ENCODE measurements at regions not wholly inside any gene's neighbourhood (a gene's known extent, or its start where the extent isn't known, plus 50 kb on each side); places are given as distances from the start of the nearest gene placed in this dataset.

GRCh38 chr4:117691572-117692351 lies 342.5 kb upstream of the NDST3 start:
- H3K4me1 ChIP-seq, result no peaks in the 10 kb centered on the region
- POLR2A ChIA-PET, result no interaction called here
- FAIRE-seq, result no peak
- no peak overlapping the region for H3K27ac ChIP-seq
- H3K4me3 ChIP-seq, result no peak overlapping the region
- no peaks in the 10 kb centered on the region for H3K9me3 ChIP-seq
- CTCF ChIA-PET, result no interaction called here
- no peak overlapping the region for H3K4me2 ChIP-seq
- WGBS (ENCODE audit: missing lambda C conversion rate), result 11% methylated on average over 4 of the region's 7 CpGs
- no peak for ATAC-seq
- no peak for DNase-seq (ENCODE audit: low read depth in 1 of 2, low spot score in 1 of 2)
- TF ChIP-seq ELK1 (IDR thresholded peaks at IDR 0.05; ENCODE audit: low read depth, low read length) (no peak), NPAS2 (CRISPR knock-in tag; IDR thresholded peaks at IDR 0.05; ENCODE audit: borderline replicate concordance) (no peak), NFE2L2 (conservative IDR thresholded peaks at IDR 0.05; ENCODE audit: low read length) (no peak), FOSL2 (IDR thresholded peaks at IDR 0.05) (no peak), FOSL2 (CRISPR knock-in tag; IDR thresholded peaks at IDR 0.05) (no peak), ZNF302 (CRISPR knock-in tag; IDR thresholded peaks at IDR 0.05) (no peak)

DNA sequence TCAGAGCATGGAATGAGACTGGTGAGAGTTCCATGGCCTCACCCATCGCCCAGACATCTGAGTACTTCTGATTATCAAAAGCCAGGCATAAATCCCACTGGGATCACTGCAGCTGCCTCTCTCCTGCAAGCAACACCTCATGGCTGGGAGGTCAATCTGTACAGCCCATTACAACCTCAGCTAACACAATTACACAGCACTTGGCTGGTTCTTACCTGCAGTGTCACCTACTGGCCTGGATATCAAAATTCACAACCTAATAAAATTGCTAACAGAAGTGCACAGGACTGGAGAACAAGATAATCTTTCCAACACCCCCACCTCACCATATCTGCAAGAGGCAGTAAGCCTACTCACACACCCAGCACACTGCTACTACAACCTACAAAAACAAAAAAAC lies 341.7 kb upstream of the NDST3 start:
- no peak overlapping the region for H3K4me2 ChIP-seq
- ChIA-PET CTCF (no interaction called here), POLR2A (no interaction called here)
- H3K9me3 ChIP-seq, result no peaks in the 10 kb centered on the region
- WGBS (ENCODE audit: missing lambda C conversion rate), result no CpG with 5 or more reads among the region's 1 CpG
- H3K4me3 ChIP-seq, result no peak overlapping the region
- ATAC-seq, result no peak
- H3K4me1 ChIP-seq, result no peaks in the 10 kb centered on the region
- no peak for TF ChIP-seq CBX2 (IDR thresholded peaks at IDR 0.05; ENCODE audit: borderline replicate concordance, low read depth)
- no peak overlapping the region for H3K27ac ChIP-seq
- FAIRE-seq, result no peak
- no peak for DNase-seq (ENCODE audit: low read depth in 1 of 2, low spot score in 1 of 2)

GRCh38 chr4:117699595-117699994 lies 334.7 kb upstream of the NDST3 start:
- WGBS (ENCODE audit: missing lambda C conversion rate), result 6% methylated on average over 2 of the region's 2 CpGs

More at GRCh38 chr4:117699595-117699994, 334.7 kb upstream of the NDST3 start:
- Histone ChIP-seq H3K9me3 (no peaks in the 10 kb centered on the region), H3K4me3 (no peak overlapping the region), H3K4me1 (no peaks in the 10 kb centered on the region), H3K4me2 (no peak overlapping the region), H3K27ac (no peak overlapping the region)
- ATAC-seq, result no peak
- TF ChIP-seq SMC3 (IDR thresholded peaks at IDR 0.05) (no peak), FOSL2 (IDR thresholded peaks at IDR 0.05) (no peak), FOSL2 (CRISPR knock-in tag; IDR thresholded peaks at IDR 0.05) (no peak), E2F6 (IDR thresholded peaks at IDR 0.05; ENCODE audit: borderline replicate concordance, low read depth) (no peak), RARB (CRISPR knock-in tag; IDR thresholded peaks at IDR 0.05) (no peak), PHF8 (IDR thresholded peaks at IDR 0.05; ENCODE audit: borderline replicate concordance, low read depth) (no peak), TP53 (CRISPR knock-in tag; IDR thresholded peaks at IDR 0.05) (no peak), ESRRA (IDR thresholded peaks at IDR 0.05; ENCODE audit: borderline replicate concordance, low read length) (no peak), CBX8 (IDR thresholded peaks at IDR 0.05) (no peak), RAD21 (conservative IDR thresholded peaks at IDR 0.05 in 1 of 2, IDR thresholded peaks at IDR 0.05 in 1 of 2) (no peak), KDM5A (IDR thresholded peaks at IDR 0.05) (no peak), HES2 (IDR thresholded peaks at IDR 0.05) (no peak), FOXS1 (CRISPR knock-in tag; IDR thresholded peaks at IDR 0.05) (no peak), RNF2 (IDR thresholded peaks at IDR 0.05; ENCODE audit: borderline replicate concordance, low read depth) (no peak)
- TF ChIP-seq, protein P1, sequence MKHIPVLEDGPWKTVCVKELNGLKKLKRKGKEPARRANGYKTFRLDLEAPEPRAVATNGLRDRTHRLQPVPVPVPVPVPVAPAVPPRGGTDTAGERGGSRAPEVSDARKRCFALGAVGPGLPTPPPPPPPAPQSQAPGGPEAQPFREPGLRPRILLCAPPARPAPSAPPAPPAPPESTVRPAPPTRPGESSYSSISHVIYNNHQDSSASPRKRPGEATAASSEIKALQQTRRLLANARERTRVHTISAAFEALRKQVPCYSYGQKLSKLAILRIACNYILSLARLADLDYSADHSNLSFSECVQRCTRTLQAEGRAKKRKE (CRISPR knock-in tag; IDR thresholded peaks at IDR 0.05; ENCODE audit: low read depth), result no peak
- CTCF ChIA-PET, result no interaction called here
- FAIRE-seq, result no peak
- no peak for DNase-seq (ENCODE audit: low read depth in 1 of 2, low spot score in 1 of 2)
- POLR2A ChIA-PET, result no interaction called here

Measured in A549 (cell line).